NOMO-1 treated with DMSO at 0.1 percent for 48 hours (cell line): ENCODE measurements at regions not wholly inside any gene's neighbourhood (a gene's known extent, or its start where the extent isn't known, plus 50 kb on each side); places are given as distances from the start of the nearest gene placed in this dataset.

ENCODE experiments used
- DNase-seq: peaks from one replicate; lab custom pipeline; 2025; ENCODE audit not compliant: unreplicated experiment; lab: John Stamatoyannopoulos, UW

GRCh38 chr5:87099968-87100367 is 167.7 kb upstream of the RASA1 start:
- DNase-seq, result no peak

- no peak for DNase-seq
Measured at GRCh38 chr5:87101321-87101720, 166.4 kb upstream of the RASA1 start.

- DNase-seq, result no peak
Measured at GRCh38 chr5:87102841-87103240, 164.8 kb upstream of the RASA1 start.

GRCh38 chr5:87103616-87104287 is 163.9 kb upstream of the RASA1 start:
- no peak for DNase-seq

- no peak for DNase-seq
Measured at GRCh38 chr5:87105577-87105976, 162.1 kb upstream of the RASA1 start.

- no peak for DNase-seq
Measured at GRCh38 chr5:87109746-87110145, 157.9 kb upstream of the RASA1 start.

GRCh38 chr5:87110721-87111120 is 157.0 kb upstream of the RASA1 start:
- DNase-seq, result no peak

GRCh38 chr5:87113861-87114260 is 153.8 kb upstream of the RASA1 start:
- DNase-seq, result no peak

- no peak for DNase-seq
Measured at GRCh38 chr5:87114631-87115030, 153.1 kb upstream of the RASA1 start.

GRCh38 chr5:87115839-87116364 is 151.8 kb upstream of the RASA1 start:
- DNase-seq, result no peak

GRCh38 chr5:87116825-87117512 is 150.7 kb upstream of the RASA1 start:
- peak; percentile 60 for DNase-seq

- no peak for DNase-seq
Measured at GRCh38 chr5:87119588-87119987, 148.1 kb upstream of the RASA1 start.

- DNase-seq, result peak; percentile 31
Measured at GRCh38 chr5:87120518-87121303, 147.0 kb upstream of the RASA1 start.

GRCh38 chr5:87121304-87122150 is 146.2 kb upstream of the RASA1 start:
- peak; percentile 91 for DNase-seq

- DNase-seq, result no peak
Measured at GRCh38 chr5:87122151-87122977, 145.3 kb upstream of the RASA1 start.

- no peak for DNase-seq
Measured at GRCh38 chr5:87125766-87126165, 141.9 kb upstream of the RASA1 start.

- DNase-seq, result no peak
Measured at GRCh38 chr5:87126869-87127268, 140.8 kb upstream of the RASA1 start.

GRCh38 chr5:87127426-87127825 is 140.3 kb upstream of the RASA1 start:
- no peak for DNase-seq

- no peak for DNase-seq
Measured at GRCh38 chr5:87127956-87128687, 139.6 kb upstream of the RASA1 start.
